Astrocyte (in vitro differentiated cells and primary cell): ENCODE measurements at regions not wholly inside any gene's neighbourhood (a gene's known extent, or its start where the extent isn't known, plus 50 kb on each side); places are given as distances from the start of the nearest gene placed in this dataset.

Experiments
- CTCF ChIP-seq: IDR thresholded peaks from 2 replicates; pipeline ENCODE4 v1.5.1; 2011; ENCODE audit warnings: low read depth, mild to moderate bottlenecking, inconsistent platforms, low read length, moderate library complexity; ENCODE audit not compliant: insufficient read depth
- EZH2 ChIP-seq: IDR thresholded peaks from 2 replicates; pipeline ENCODE4 v1.6.1; 2012; ENCODE audit warnings: mild to moderate bottlenecking, low read length, inconsistent platforms; ENCODE audit not compliant: insufficient read depth

- no peak for TF ChIP-seq CTCF
- no peak for TF ChIP-seq EZH2
These were observed 92.2 kb upstream of the TENT5A start for GRCh38 chr6:81844686-81845085.
